Esophagus muscularis mucosa (tissue), 4 donors: ENCODE measurements at regions not wholly inside any gene's neighbourhood (a gene's known extent, or its start where the extent isn't known, plus 50 kb on each side); places are given as distances from the start of the nearest gene placed in this dataset.

Experiments
- DNase-seq: peaks from one replicate; pipeline ENCODE4 v3.0.0-alpha.2; 2017; ENCODE audit errors: extremely low spot score
- H3K27ac ChIP-seq, 4 donors: fragments of 200-600 bp; sonication (generic); replicated peaks in 1 of 4; 1 replicate in 3 of 4; 2 replicates in 1 of 4; pipeline ENCODE4 v1.5.1; 2016 to 2019; ENCODE audit warnings: mild to moderate bottlenecking in 1 of 4
- H3K27me3 ChIP-seq, 4 donors: fragments of 200-600 bp; sonication (generic); one replicate each; pipeline versions ENCODE4 v1.5.1 to v1.6.0; 2016 to 2019
- H3K36me3 ChIP-seq, 4 donors: fragments of 200-600 bp; sonication (generic); one replicate each; pipeline ENCODE4 v1.5.1; 2016 to 2019
- H3K4me1 ChIP-seq, 4 donors: fragments of 200-600 bp; sonication (generic); one replicate each; pipeline ENCODE4 v1.5.1; 2016 to 2019
- H3K4me3 ChIP-seq, 4 donors: fragments of 200-600 bp; sonication (generic); 1 replicate in 2 of 4; 2 replicates in 2 of 4; pipeline ENCODE4 v1.5.1; 2016 to 2019; ENCODE audit warnings: mild to moderate bottlenecking in 4 of 4, moderate library complexity in 1 of 4
- H3K9me3 ChIP-seq, 4 donors: fragments of 200-600 bp; sonication (generic); 1 replicate in 3 of 4; 2 replicates in 1 of 4; pipeline ENCODE4 v1.5.1; 2016 to 2019
- EP300 ChIP-seq: sonication (generic); formaldehyde crosslinking; IDR thresholded peaks from one replicate; pipeline ENCODE4 v1.6.1; 2017; ENCODE audit warnings: antibody characterized with exemption
- POLR2A ChIP-seq: fragments of 450-650 bp; IDR thresholded peaks from one replicate; pipeline ENCODE4 v1.6.1; 2017; ENCODE audit warnings: antibody characterized with exemption, moderate library complexity, mild to moderate bottlenecking, low read depth
- POLR2AphosphoS5 ChIP-seq, 2 donors: sonication (generic); formaldehyde crosslinking; IDR thresholded peaks; one replicate each; pipeline ENCODE4 v1.6.1; 2017; ENCODE audit warnings: antibody characterized with exemption in 2 of 2
- WGBS: methylation state at CpG from one replicate; pipeline ENCODE4 v1.1.5; 2018; 5-methylcytosine and 5-hydroxymethylcytosine counted together
- intact Hi-C: fragments of 100-400 bp; cut with DNase I; formaldehyde crosslinking; loops from one replicate; pipeline ENCODE4 v1.15.1; 2023
- TF ChIP-seq, protein P1 (sequence below), 3 experiments: fragments of 200-600 bp in 2 of 3; fragments of 450-650 bp in 1 of 3; sonication (generic) in 2 of 3; IDR thresholded peaks; one replicate each; pipeline ENCODE4 v1.5.1; 2017 to 2019; ENCODE audit warnings: antibody characterized with exemption in 3 of 3, mild to moderate bottlenecking in 2 of 3, moderate library complexity in 1 of 3

DNA sequence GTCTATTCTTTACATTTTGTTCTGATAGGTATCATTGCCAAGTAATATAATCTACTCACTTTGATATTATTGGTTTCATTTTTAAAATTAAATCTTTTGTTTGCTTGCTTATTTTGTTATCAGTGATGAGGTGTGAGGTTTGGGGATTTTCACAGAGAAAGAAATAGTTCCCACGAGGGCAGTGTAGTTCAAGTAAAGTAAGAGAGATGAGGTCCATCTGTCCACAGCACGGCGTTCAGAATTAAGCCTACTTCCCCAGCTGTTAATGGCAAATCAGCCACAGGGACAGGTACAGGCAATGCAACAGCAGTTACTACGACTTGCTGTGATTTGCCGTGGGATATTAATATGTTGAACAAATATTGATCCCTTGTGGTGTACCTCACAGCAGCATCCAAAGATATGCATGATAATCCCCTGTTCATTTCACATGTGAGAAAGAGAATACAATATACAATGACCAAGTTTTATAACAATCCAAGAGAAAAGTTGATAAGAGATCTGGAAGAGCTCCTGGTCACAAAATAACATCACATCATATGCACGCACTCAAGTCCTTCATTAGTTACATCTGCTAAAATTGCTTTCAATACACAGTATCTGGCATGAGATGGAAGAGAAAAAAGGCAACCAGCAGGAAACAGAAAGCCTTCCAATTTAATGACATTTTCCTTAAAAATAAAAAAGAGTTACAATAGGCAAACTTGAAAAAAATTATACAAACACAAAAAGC is 131.6 kb downstream of the TUSC7 start:
- 52% methylated on average over 6 of the region's 6 CpGs for WGBS
- no peaks in the 10 kb centered on the region for H3K4me1 ChIP-seq
- no peaks in the 10 kb centered on the region for H3K27me3 ChIP-seq
- no peak overlapping the region for H3K27ac ChIP-seq
- no peaks in the 10 kb centered on the region for H3K9me3 ChIP-seq
- TF ChIP-seq POLR2AphosphoS5 (IDR thresholded peaks at IDR 0.05) = no peak
- TF ChIP-seq, protein P1, sequence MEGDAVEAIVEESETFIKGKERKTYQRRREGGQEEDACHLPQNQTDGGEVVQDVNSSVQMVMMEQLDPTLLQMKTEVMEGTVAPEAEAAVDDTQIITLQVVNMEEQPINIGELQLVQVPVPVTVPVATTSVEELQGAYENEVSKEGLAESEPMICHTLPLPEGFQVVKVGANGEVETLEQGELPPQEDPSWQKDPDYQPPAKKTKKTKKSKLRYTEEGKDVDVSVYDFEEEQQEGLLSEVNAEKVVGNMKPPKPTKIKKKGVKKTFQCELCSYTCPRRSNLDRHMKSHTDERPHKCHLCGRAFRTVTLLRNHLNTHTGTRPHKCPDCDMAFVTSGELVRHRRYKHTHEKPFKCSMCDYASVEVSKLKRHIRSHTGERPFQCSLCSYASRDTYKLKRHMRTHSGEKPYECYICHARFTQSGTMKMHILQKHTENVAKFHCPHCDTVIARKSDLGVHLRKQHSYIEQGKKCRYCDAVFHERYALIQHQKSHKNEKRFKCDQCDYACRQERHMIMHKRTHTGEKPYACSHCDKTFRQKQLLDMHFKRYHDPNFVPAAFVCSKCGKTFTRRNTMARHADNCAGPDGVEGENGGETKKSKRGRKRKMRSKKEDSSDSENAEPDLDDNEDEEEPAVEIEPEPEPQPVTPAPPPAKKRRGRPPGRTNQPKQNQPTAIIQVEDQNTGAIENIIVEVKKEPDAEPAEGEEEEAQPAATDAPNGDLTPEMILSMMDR (IDR thresholded peaks at IDR 0.05) = no peak
- no peak for TF ChIP-seq EP300
- no peak for TF ChIP-seq POLR2A
- H3K4me3 ChIP-seq = no peak overlapping the region
- H3K36me3 ChIP-seq = no peaks in the 10 kb centered on the region
- intact Hi-C loops = no loop called here
- no peak for DNase-seq

DNA sequence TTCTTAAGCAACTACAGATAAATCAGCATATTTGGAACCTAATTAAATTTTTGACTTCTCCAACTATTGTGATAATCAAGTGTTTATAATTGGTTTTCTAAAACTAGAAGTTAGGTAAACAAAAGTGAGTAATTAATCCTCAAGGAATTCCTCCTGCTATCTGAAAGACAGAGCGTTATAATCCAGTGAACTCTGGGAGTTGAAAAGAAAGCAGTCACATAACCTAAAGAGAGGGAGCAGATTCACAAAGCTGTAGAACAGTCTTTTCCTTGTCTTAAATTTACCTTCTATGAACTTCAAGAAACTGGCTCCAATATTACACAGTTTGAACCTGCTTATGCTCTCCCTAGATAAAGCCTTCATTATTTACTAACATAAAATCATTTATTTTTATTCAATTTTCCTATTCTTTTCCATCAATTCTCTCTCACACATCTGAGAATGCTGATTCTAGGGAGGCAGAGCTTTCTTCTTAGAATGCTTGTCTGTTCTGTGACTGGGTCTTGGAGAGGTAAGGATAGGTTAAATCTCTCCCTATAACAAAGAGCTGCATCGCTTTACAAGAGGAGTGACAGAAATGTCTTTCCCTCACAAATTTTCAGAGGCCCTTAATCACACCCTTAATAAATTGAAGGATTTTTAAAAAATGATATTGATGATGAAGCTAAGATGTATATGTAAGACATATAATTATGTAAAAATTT is 132.8 kb downstream of the TUSC7 start:
- Histone ChIP-seq H3K4me3 (no peak overlapping the region), H3K27me3 (no peaks in the 10 kb centered on the region), H3K27ac (no peak overlapping the region), H3K36me3 (no peaks in the 10 kb centered on the region), H3K4me1 (no peaks in the 10 kb centered on the region), H3K9me3 (no peaks in the 10 kb centered on the region)
- 30% methylated on average over 2 of the region's 2 CpGs for WGBS
- DNase-seq = no peak
- intact Hi-C loops = no loop called here
- TF ChIP-seq, protein P1 (IDR thresholded peaks at IDR 0.05) = no peak
- TF ChIP-seq EP300 (no peak), POLR2AphosphoS5 (IDR thresholded peaks at IDR 0.05) (no peak), POLR2A (no peak)

DNA sequence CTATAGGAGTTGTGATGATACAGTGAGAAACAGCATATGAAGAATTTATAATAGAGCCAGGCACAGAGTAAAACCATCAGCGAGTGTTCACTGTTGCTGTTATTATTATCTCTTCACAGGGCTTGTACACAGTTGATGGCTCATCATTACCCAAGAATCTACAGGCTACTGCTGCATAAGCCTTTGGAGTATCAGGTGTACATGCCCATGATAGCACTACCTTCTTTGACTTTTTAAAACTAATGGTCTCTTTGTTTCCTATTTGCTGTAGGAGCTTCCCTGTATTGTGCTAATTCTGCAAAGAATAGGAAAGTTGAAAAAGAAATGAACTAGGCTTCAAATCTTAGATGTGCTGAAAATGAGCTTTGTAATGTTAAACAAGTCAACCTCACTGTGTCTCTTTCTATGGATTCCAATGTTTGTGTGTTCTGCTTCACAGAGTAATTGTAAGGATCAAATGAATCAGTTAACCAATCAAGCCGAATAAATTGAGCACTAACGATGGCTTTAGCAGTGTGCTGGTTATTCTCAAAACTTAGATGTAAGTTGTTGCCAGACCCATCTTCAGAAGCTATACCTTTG is 138.8 kb downstream of the TUSC7 start:
- H3K27me3 ChIP-seq = no peaks in the 10 kb centered on the region
- H3K9me3 ChIP-seq = no peaks in the 10 kb centered on the region
- TF ChIP-seq, protein P1 (IDR thresholded peaks at IDR 0.05) = no peak
- TF ChIP-seq EP300 (no peak), POLR2AphosphoS5 (IDR thresholded peaks at IDR 0.05) (no peak), POLR2A (no peak)
- intact Hi-C loops = no loop called here
- no peak overlapping the region for H3K27ac ChIP-seq
- 79% methylated on average over 3 of the region's 3 CpGs for WGBS
- H3K36me3 ChIP-seq = no peaks in the 10 kb centered on the region
- H3K4me3 ChIP-seq = no peak overlapping the region
- H3K4me1 ChIP-seq = no peaks in the 10 kb centered on the region
- DNase-seq = no peak

DNA sequence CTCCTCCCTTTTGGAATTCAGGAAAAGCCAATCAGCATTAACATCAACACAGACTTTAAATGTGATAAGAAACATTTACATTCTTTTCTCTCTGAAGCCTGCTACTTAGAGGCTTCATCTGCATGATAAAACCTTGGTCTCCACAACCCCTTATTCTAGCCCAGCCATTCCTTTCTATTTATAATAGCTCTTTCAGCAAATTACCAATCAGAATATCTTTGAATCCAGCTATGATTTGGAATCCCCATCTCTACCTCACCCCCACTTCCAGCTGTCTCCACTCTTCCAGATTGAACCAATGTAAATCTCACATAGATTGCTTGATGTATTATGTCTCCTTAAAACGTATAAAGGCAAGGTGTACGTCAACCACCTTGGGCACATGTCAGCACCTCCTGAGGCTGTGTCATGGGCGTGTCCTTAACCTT is 139.7 kb downstream of the TUSC7 start:
- Histone ChIP-seq H3K4me1 (no peaks in the 10 kb centered on the region), H3K36me3 (no peaks in the 10 kb centered on the region), H3K9me3 (no peaks in the 10 kb centered on the region), H3K27me3 (no peaks in the 10 kb centered on the region), H3K27ac (no peak overlapping the region), H3K4me3 (no peak overlapping the region)
- no peak for DNase-seq
- TF ChIP-seq POLR2A = no peak
- no peak for TF ChIP-seq POLR2AphosphoS5 (IDR thresholded peaks at IDR 0.05)
- TF ChIP-seq, protein P1 (IDR thresholded peaks at IDR 0.05) = no peak
- TF ChIP-seq EP300 = no peak
- WGBS = 64% methylated on average over 3 of the region's 3 CpGs
- intact Hi-C loops = no loop called here
